SHP77 (cell line): ENCODE measurements at regions not wholly inside any gene's neighbourhood (a gene's known extent, or its start where the extent isn't known, plus 50 kb on each side); places are given as distances from the start of the nearest gene placed in this dataset.

ENCODE experiments used
- DNase-seq, 2 experiments: peaks; one replicate each; lab custom pipeline; 2025; lab: John Stamatoyannopoulos, UW

GRCh38 chr22:48941903-48942575 lies 885.6 kb downstream of the BRD1 start:
- DNase-seq = peak; percentile 67 to 74

GRCh38 chr22:48941033-48941902 lies 886.4 kb downstream of the BRD1 start:
- no peak for DNase-seq

- DNase-seq = no peak
These were observed 887.2 kb downstream of the BRD1 start for GRCh38 chr22:48940266-48941032.

- no peak for DNase-seq
These were observed 888.0 kb downstream of the BRD1 start for GRCh38 chr22:48939441-48940265.

GRCh38 chr22:48938741-48939140 lies 888.9 kb downstream of the BRD1 start:
- no peak for DNase-seq

- no peak for DNase-seq
These were observed 890.5 kb downstream of the BRD1 start for GRCh38 chr22:48937032-48937639.

GRCh38 chr22:48936391-48936790 lies 891.3 kb downstream of the BRD1 start:
- no peak for DNase-seq

- no peak for DNase-seq
These were observed 893.2 kb downstream of the BRD1 start for GRCh38 chr22:48934446-48934845.

GRCh38 chr22:48931452-48931851 lies 896.2 kb downstream of the BRD1 start:
- DNase-seq = no peak

- no peak for DNase-seq
These were observed 898.3 kb downstream of the BRD1 start for GRCh38 chr22:48929276-48929790.

- DNase-seq = no peak
These were observed 900.1 kb downstream of the BRD1 start for GRCh38 chr22:48927591-48927990.

- peak; percentile 23 to 51 for DNase-seq
These were observed 901.0 kb downstream of the BRD1 start for GRCh38 chr22:48926643-48927042.

- DNase-seq = no peak
These were observed 901.5 kb downstream of the BRD1 start for GRCh38 chr22:48926136-48926535.

- no peak for DNase-seq
These were observed 902.2 kb downstream of the BRD1 start for GRCh38 chr22:48925450-48925849.

- DNase-seq = no peak
These were observed 903.7 kb downstream of the BRD1 start for GRCh38 chr22:48923996-48924395.

- DNase-seq = peak; percentile 63 to 77
These were observed 904.4 kb downstream of the BRD1 start for GRCh38 chr22:48923165-48923865.

- no peak for DNase-seq
These were observed 906.2 kb downstream of the BRD1 start for GRCh38 chr22:48921411-48921903.

GRCh38 chr22:48920776-48921241 lies 906.9 kb downstream of the BRD1 start:
- peak; percentile 88 to 93 for DNase-seq

- peak; percentile 13 to 24 for DNase-seq
These were observed 907.7 kb downstream of the BRD1 start for GRCh38 chr22:48919851-48920589.
